CD4-positive, alpha-beta T cell treated with Interleukin-4 for 1 hour (primary cell): ENCODE measurements at regions not wholly inside any gene's neighbourhood (a gene's known extent, or its start where the extent isn't known, plus 50 kb on each side); places are given as distances from the start of the nearest gene placed in this dataset.

Experiments used
- DNase-seq, 2 donors: peaks; one replicate each; pipeline ENCODE4 v3.0.0-alpha.2; 2020 to 2022

- DNase-seq, result no peak
Measured at GRCh38 chrX:87727620-87728019, 210.0 kb downstream of the KLHL4 start.

- no peak for DNase-seq
Measured at GRCh38 chrX:87728024-87728423, 210.4 kb downstream of the KLHL4 start.

- no peak for DNase-seq
Measured at GRCh38 chrX:87728459-87728858, 210.9 kb downstream of the KLHL4 start.

- no peak for DNase-seq
Measured at GRCh38 chrX:87732133-87732532, 214.5 kb downstream of the KLHL4 start.

GRCh38 chrX:87736576-87736975 lies 219.0 kb downstream of the KLHL4 start:
- DNase-seq, result no peak

GRCh38 chrX:87744391-87744790 lies 226.8 kb downstream of the KLHL4 start:
- DNase-seq, result no peak

GRCh38 chrX:87755493-87755892 lies 237.9 kb downstream of the KLHL4 start:
- DNase-seq, result no peak

GRCh38 chrX:87788976-87789375 lies 271.4 kb downstream of the KLHL4 start:
- no peak for DNase-seq

- no peak for DNase-seq
Measured at GRCh38 chrX:87798039-87798438, 280.4 kb downstream of the KLHL4 start.

GRCh38 chrX:87805829-87806490 lies 288.4 kb downstream of the KLHL4 start:
- no peak for DNase-seq

- no peak for DNase-seq
Measured at GRCh38 chrX:87808576-87809243, 291.1 kb downstream of the KLHL4 start.

- DNase-seq, result no peak
Measured at GRCh38 chrX:87813566-87813965, 296.0 kb downstream of the KLHL4 start.

- DNase-seq, result no peak
Measured at GRCh38 chrX:87846956-87847355, 329.4 kb downstream of the KLHL4 start.

GRCh38 chrX:87873347-87873941 lies 355.8 kb downstream of the KLHL4 start:
- DNase-seq, result no peak

- no peak for DNase-seq
Measured at GRCh38 chrX:87874043-87874442, 356.4 kb downstream of the KLHL4 start.

- DNase-seq, result no peak
Measured at GRCh38 chrX:87878926-87879325, 361.3 kb downstream of the KLHL4 start.

GRCh38 chrX:87890437-87890836 lies 372.8 kb downstream of the KLHL4 start:
- no peak for DNase-seq

GRCh38 chrX:87895421-87895820 lies 377.8 kb downstream of the KLHL4 start:
- no peak for DNase-seq

GRCh38 chrX:87896057-87896456 lies 378.5 kb downstream of the KLHL4 start:
- DNase-seq, result no peak

- peak; percentile 31 to 52 for DNase-seq
Measured at GRCh38 chrX:87900320-87900908, 382.8 kb downstream of the KLHL4 start.

GRCh38 chrX:87901060-87901459 lies 383.5 kb downstream of the KLHL4 start:
- no peak for DNase-seq

- DNase-seq, result no peak
Measured at GRCh38 chrX:87914726-87915125, 397.1 kb downstream of the KLHL4 start.

GRCh38 chrX:87924619-87925018 lies 407.0 kb downstream of the KLHL4 start:
- DNase-seq, result no peak

- DNase-seq, result no peak
Measured at GRCh38 chrX:87941841-87942240, 424.2 kb downstream of the KLHL4 start.
